ENCODE measurements at regions not wholly inside any gene's neighbourhood (a gene's known extent, or its start where the extent isn't known, plus 50 kb on each side); places are given as distances from the start of the nearest gene placed in this dataset.

- TF ChIP-seq CTCF (IDR thresholded peaks at IDR 0.05; ENCODE audit: partially characterized antibody, unreplicated experiment) = no peak
- DNase-seq = no peak
- no peaks in the 10 kb centered on the region for H3K9me3 Mint-ChIP-seq (ENCODE audit: unreplicated experiment)
- no peaks in the 10 kb centered on the region for H3K27me3 Mint-ChIP-seq (ENCODE audit: unreplicated experiment)
- no peak overlapping the region for H3K27ac Mint-ChIP-seq (ENCODE audit: unreplicated experiment)
- H3K36me3 Mint-ChIP-seq (ENCODE audit: unreplicated experiment) = no peaks in the 10 kb centered on the region
- no peak overlapping the region for H3K4me3 Mint-ChIP-seq (ENCODE audit: unreplicated experiment)
- H3K4me1 Mint-ChIP-seq (ENCODE audit: low read depth, unreplicated experiment) = no peaks in the 10 kb centered on the region
These were observed 461.6 kb downstream of the ETS1 start for GRCh38 chr11:128125723-128126122.

GRCh38 chr11:128116885-128117284 lies 470.5 kb downstream of the ETS1 start:
- H3K27me3 Mint-ChIP-seq (ENCODE audit: unreplicated experiment) = no peaks in the 10 kb centered on the region
- no peak overlapping the region for H3K4me3 Mint-ChIP-seq (ENCODE audit: unreplicated experiment)
- no peak for TF ChIP-seq CTCF (IDR thresholded peaks at IDR 0.05; ENCODE audit: partially characterized antibody, unreplicated experiment)
- H3K4me1 Mint-ChIP-seq (ENCODE audit: low read depth, unreplicated experiment) = peaks cover 9% of the 10 kb centered on the region
- no peak overlapping the region for H3K27ac Mint-ChIP-seq (ENCODE audit: unreplicated experiment)
- DNase-seq = no peak
- no peaks in the 10 kb centered on the region for H3K36me3 Mint-ChIP-seq (ENCODE audit: unreplicated experiment)
- no peaks in the 10 kb centered on the region for H3K9me3 Mint-ChIP-seq (ENCODE audit: unreplicated experiment)

- H3K27me3 Mint-ChIP-seq (ENCODE audit: unreplicated experiment) = no peaks in the 10 kb centered on the region
- no peak overlapping the region for H3K27ac Mint-ChIP-seq (ENCODE audit: unreplicated experiment)
- no peak for DNase-seq
- no peaks in the 10 kb centered on the region for H3K9me3 Mint-ChIP-seq (ENCODE audit: unreplicated experiment)
- H3K4me1 Mint-ChIP-seq (ENCODE audit: low read depth, unreplicated experiment) = peaks cover 9% of the 10 kb centered on the region
- no peaks in the 10 kb centered on the region for H3K36me3 Mint-ChIP-seq (ENCODE audit: unreplicated experiment)
- H3K4me3 Mint-ChIP-seq (ENCODE audit: unreplicated experiment) = no peak overlapping the region
- TF ChIP-seq CTCF (IDR thresholded peaks at IDR 0.05; ENCODE audit: partially characterized antibody, unreplicated experiment) = no peak
These were observed 470.9 kb downstream of the ETS1 start for GRCh38 chr11:128116447-128116846.

- no peak for DNase-seq
- Mint-ChIP-seq H3K4me3 (ENCODE audit: unreplicated experiment) (no peak overlapping the region), H3K9me3 (ENCODE audit: unreplicated experiment) (no peaks in the 10 kb centered on the region), H3K27ac (ENCODE audit: unreplicated experiment) (no peak overlapping the region), H3K36me3 (ENCODE audit: unreplicated experiment) (peaks cover 1% of the 10 kb centered on the region), H3K4me1 (ENCODE audit: low read depth, unreplicated experiment) (no peaks in the 10 kb centered on the region), H3K27me3 (ENCODE audit: unreplicated experiment) (no peaks in the 10 kb centered on the region)
- no peak for TF ChIP-seq CTCF (IDR thresholded peaks at IDR 0.05; ENCODE audit: partially characterized antibody, unreplicated experiment)
These were observed 481.4 kb downstream of the ETS1 start for GRCh38 chr11:128105950-128106349.

- H3K36me3 Mint-ChIP-seq (ENCODE audit: unreplicated experiment) = no peaks in the 10 kb centered on the region
- no peaks in the 10 kb centered on the region for H3K27me3 Mint-ChIP-seq (ENCODE audit: unreplicated experiment)
- no peak for DNase-seq
- no peak overlapping the region for H3K4me3 Mint-ChIP-seq (ENCODE audit: unreplicated experiment)
- H3K27ac Mint-ChIP-seq (ENCODE audit: unreplicated experiment) = no peak overlapping the region
- no peaks in the 10 kb centered on the region for H3K9me3 Mint-ChIP-seq (ENCODE audit: unreplicated experiment)
- no peaks in the 10 kb centered on the region for H3K4me1 Mint-ChIP-seq (ENCODE audit: low read depth, unreplicated experiment)
- no peak for TF ChIP-seq CTCF (IDR thresholded peaks at IDR 0.05; ENCODE audit: partially characterized antibody, unreplicated experiment)
These were observed 481.8 kb downstream of the ETS1 start for GRCh38 chr11:128105511-128105910.
